22Rv1 (cell line): ENCODE measurements at regions not wholly inside any gene's neighbourhood (a gene's known extent, or its start where the extent isn't known, plus 50 kb on each side); places are given as distances from the start of the nearest gene placed in this dataset.

Experiments used
- H3K27ac ChIP-seq: fragments of 450-650 bp; 2 replicates; pipeline ENCODE4 v1.5.1; 2017
- CTCF ChIP-seq: fragments of 450-650 bp; IDR thresholded peaks from 2 replicates; pipeline ENCODE4 v1.5.1; 2017; ENCODE audit warnings: mild to moderate bottlenecking
- ZFX ChIP-seq: fragments of 450-650 bp; IDR thresholded peaks from 2 replicates; pipeline ENCODE4 v1.6.1; 2017; ENCODE audit warnings: antibody characterized with exemption, borderline replicate concordance

GRCh38 chr3:137099364-137100219, 141.8 kb downstream of the IL20RB start:
- TF ChIP-seq ZFX (no peak), CTCF (no peak)

GRCh38 chr3:137100326-137100725, 142.5 kb downstream of the IL20RB start:
- no peak for TF ChIP-seq ZFX
- no peak for TF ChIP-seq CTCF
- H3K27ac ChIP-seq = no peak overlapping the region

More at GRCh38 chr3:137099364-137100219, 141.8 kb downstream of the IL20RB start:
- no peak overlapping the region for H3K27ac ChIP-seq

- no peak overlapping the region for H3K27ac ChIP-seq
- no peak for TF ChIP-seq ZFX
- no peak for TF ChIP-seq CTCF
Observed at GRCh38 chr3:137103739-137104138, 146.0 kb downstream of the IL20RB start.

DNA sequence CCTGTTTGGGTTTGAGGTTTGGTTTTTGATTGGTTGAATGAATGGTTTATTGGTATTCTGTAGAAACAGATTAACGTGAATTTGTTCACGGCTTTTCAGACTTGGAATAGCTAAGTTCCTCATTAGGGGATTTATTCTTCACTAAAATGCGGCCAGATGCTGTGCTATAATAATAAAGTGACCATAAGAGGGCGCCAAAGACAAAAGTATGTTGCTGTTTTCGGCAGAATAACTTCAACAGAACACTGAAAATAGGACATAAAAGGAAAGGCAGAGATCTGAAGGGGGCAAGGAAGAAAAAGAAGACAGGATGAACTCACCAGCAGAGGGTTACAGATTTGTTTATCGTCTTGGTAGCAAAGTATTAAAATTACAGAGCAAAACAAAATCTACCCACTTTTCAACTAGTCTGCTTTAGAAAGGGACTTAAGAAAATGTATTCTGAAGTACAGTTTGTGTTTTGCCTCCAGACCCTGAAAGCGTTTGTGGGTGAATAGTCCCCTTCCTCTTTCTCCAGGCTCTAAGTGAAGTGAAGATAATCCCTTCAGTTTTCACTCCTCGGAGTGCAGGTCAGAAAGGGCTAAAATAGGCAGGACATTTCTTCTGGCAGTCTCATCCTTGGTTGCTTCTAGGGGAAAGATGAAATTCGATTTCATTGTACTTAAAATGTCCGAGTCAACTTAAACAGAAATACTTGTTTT, 147.6 kb downstream of the IL20RB start:
- no peak overlapping the region for H3K27ac ChIP-seq
- no peak for TF ChIP-seq ZFX
- TF ChIP-seq CTCF = peak; percentile 81

DNA sequence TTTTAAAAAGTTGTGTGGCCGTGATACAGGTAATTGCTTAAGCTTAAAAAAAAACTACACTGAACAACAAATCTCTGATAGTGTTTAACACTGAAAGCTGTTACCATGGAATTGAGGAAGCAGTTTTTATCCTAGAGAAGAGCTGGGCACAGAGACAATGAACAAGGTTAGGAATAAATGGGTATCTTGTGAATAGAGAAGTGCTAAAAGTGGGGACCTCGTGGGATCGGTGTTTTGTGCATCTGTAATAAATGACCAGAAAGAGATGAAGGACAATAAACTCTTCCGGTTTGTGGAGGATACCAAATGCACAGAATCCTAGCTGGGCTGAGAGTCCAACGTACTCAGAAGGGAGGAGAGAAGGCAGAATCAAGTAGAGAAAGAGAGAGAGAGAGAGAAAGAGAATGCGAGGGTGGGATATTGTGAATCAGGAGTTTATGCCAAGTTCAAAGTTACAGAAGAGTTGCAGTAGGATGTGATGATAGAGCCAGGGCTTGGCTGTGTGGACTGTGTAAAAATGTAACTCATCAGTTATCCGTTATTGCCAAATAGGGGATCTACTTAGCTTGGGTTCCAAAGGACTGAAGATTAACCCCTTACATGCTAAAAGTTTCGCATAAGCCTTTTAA, 148.9 kb downstream of the IL20RB start:
- no peak overlapping the region for H3K27ac ChIP-seq
- TF ChIP-seq ZFX (no peak), CTCF (no peak)

DNA sequence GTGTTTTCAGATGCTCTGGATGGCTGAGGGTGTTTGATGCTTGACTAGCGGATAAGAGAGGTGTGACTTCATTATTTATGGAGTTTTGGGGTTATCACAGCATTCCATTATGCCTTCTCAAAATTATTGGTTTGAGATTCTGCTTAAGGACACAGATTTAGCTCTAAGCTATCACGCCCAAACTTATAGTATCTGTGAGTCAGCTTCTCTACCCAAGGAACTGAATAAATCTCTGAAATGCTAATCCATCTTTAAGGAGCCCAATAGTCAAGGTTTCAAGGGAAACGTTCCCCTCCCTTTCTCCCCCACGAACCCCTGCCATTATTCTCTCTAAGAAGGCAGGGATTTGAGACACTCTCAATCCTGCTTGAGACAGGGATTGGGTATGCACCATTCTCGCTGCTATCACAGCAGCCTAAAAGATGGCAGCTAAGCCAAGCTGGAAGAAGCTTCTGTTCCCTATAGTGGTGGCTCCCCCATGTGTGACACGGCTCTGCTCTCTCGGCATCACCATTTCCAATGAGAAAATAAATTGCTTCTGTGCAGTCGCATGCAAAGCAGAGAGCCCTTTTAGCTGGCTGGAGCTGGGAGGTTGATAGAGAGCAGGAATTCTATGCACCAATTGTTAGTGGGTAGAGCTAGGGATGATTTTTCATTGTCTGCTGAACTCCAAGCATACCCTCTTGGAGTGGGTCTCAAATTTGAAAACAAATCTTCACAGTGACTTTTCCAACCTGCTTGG, 151.1 kb downstream of the IL20RB start:
- TF ChIP-seq ZFX (no peak), CTCF (no peak)
- H3K27ac ChIP-seq = no peak overlapping the region
